HG02885 (cell line): ENCODE measurements at regions not wholly inside any gene's neighbourhood (a gene's known extent, or its start where the extent isn't known, plus 50 kb on each side); places are given as distances from the start of the nearest gene placed in this dataset.
A peak's percentile ranks its signal among the peaks of the same experiment; 100 is the strongest.

Source experiments
- ATAC-seq: cut with Tn5 transposase; IDR thresholded peaks from one replicate; pipeline ENCODE4 v1.9.1; 2021; ENCODE audit warnings: mild to moderate bottlenecking; ENCODE audit not compliant: unreplicated experiment, poor library complexity

DNA sequence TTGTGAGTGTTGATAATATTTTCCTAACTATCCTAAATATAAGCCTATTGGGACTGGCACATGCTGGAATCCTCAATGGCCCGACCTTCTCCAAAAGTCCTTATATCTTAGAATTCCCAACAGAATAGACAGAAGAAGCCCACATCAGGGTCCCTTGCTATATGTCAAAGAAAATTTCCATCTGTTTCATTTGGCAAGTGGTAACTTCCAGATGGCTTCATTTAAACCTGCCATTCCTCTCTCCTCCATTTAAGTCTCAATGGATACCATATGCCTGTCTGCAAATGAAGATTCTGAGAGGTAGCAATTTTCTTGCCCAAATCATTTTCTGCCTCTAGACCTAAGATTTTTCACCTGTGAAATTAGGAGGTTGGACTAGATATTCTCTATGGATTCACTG is 73.1 kb upstream of the KCNA4 start:
- ATAC-seq: no peak

DNA sequence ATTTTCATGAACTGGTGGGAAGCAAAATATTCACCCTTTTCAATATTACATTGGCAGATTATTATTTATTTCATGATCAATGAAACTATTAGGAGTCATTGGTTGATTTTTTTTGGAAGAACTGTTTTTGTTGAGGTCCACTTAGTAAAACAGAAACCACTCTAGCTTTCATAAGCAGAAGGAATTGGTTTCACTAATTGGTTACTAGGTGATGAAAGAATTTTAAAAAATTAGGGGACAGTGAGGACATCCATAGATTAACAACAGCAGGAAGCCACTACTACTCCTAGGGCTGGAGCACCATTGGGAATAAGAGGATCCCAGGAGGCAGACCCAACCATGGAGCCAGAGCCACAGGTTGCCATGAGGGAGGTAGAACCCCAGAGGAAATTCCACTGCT is 74.4 kb upstream of the KCNA4 start:
- ATAC-seq: no peak

DNA sequence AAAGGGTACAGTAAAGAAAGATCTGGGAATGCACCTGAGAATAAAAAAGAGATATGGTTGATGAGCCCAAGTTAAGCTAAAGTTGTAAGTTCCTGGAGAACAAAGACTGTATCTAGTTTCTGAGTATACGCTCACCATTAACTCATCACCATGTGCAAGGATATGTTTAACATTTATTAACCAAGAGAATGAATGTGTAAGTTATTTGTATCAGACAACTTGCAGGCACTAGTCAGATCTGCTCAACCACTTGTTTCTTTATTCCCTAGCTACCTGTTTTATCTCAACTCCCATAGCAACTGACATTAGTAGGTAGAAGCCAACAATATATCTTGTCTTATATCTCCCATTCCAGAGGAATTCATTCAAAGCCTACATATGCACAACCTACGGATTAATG is 74.9 kb upstream of the KCNA4 start:
- ATAC-seq: no peak

GRCh38 chr11:30092518-30092917 is 75.7 kb upstream of the KCNA4 start:
- ATAC-seq: no peak

DNA sequence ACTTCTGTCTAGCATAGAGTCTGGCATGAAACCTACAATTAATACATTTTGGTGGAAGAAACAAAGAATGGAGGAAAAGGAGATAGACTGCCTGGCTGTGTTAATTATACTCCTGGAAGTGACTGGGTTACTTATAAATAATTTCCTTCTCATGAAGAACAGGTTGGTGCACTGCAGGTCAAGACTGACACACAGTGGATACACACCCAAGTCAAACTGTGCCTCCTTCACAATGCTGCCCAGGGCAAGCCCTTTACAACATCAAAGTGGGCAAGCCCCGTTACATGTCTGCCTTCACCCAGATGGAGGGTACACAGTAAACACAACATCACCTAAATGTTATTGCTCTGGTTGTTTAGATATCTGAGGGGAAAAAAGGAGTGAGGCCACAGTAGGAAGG is 83.7 kb upstream of the KCNA4 start:
- ATAC-seq: no peak

DNA sequence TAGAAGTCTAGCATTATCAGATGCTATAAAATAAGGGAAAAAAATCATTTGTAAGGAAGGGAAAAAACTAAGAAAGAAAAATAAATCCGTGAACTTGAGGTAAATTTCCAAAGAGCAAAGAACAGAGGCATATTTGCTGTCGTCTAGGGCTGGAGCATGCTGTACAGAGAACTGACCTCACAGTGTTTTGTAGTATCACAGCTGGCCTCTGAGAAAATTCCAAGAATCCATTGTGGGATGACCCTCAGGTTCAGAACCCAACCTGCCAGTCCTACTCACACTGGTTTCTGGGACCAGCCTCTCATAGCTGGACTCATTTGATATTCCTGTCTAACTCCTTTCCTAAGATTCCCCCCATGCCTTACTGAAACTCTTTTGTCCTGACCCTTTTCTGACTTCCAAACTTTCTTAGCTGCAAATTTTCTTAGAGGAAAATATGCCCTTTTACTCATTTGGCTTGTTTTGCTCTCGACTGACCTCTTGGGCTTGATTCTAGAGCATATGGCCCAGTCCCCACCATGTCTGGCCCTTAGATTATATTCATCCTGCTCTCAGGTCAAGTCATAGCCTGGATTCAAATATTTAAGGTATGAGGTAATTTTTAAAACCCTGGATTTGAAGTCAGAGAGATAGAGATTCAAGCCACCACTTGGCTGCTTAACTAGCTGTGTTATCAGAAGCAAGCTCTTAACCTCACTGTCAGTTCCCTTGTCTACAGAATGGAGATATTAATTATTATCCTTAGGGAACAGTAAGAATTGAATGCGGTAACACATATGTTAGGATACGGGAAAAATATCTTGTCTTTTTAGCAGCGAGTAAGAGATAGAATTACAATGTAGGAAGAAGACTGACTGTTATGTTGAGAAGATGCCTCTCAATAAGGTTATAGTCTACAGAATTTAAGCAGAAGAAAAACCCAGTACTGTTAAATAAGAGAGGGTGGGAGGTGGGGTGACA is 89.7 kb upstream of the KCNA4 start:
- no peak for ATAC-seq

DNA sequence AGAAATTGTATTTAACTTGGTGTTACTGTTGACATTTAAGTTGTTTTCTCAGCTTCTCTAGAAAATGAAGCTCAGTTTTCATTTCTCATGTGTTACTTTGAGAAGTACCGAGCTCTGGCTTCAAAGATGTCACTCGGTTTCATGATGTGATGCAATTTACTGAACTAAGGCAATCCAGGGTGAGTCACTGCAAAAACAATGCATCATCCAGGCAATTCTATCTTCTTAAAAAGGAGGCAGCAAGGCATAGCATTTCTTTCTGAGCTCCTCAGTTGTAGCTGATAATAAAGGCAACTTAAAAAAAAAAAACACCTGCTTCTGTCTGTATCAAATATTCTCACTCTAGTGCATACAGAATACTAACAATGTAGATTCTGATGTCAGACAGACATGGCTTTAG is 91.1 kb upstream of the KCNA4 start:
- no peak for ATAC-seq

DNA sequence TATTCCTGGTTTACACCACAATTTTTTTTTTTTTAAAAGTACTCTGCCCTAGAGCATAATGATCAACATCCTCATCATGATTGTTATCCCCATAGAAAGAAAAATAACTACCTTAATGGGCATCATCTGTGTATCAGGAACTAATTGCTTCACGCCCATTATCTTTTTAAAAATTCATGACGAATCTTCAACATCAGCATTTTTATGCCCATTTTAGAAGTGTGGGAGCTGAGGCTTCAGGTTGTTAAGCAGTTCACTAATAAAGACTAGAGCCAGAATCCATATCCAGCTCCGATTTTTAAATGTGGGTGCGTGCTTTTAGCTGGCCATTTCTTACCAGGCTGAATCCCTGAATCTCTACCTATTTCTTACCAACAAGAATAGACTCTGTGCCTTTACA is 92.9 kb upstream of the KCNA4 start:
- no peak for ATAC-seq

DNA sequence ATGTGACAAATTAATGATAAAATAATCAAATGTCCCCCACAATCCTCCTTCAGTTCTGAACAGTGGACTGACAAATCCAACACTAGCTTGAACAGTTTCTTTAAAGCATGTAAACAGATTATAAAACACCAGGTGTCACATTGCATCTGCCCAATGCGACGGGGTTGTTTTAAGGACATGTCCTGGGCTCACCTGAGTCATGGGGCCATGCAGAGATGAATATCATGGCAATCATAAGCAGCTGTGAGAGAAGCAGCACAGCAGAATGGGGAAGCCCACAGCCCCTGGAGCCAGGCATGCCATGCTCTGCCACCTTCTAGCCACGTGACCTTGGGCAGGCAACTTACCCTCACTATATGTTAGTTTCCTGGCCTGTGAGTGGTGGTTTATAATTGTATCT is 93.9 kb upstream of the KCNA4 start:
- no peak for ATAC-seq

- no peak for ATAC-seq
These were observed 95.0 kb upstream of the KCNA4 start for GRCh38 chr11:30111786-30112185.

GRCh38 chr11:30113326-30113898 is 96.6 kb upstream of the KCNA4 start:
- ATAC-seq: no peak

DNA sequence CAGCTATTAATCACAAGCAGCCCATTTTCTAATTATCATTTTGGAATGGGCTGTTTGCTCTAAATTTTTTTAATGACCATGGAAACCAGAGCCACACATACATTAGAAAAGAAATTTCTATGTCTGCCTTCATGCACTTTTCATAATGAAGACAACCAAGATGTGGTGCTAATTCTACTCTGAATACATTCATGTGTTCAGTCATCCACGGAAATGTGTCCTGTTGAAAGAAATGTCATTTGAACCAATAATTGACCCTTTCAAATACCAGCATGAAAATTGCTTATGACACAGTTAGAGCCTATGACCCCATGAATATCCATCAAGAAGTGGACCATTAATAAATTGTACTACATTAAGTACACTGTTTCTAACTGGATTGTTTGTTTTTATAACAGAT is 99.7 kb upstream of the KCNA4 start:
- ATAC-seq: no peak

GRCh38 chr11:30120045-30120589 is 103.3 kb upstream of the KCNA4 start:
- no peak for ATAC-seq

GRCh38 chr11:30125456-30125855 is 105.4 kb upstream of the FSHB start:
- ATAC-seq: no peak

GRCh38 chr11:30128269-30128932 is 102.4 kb upstream of the FSHB start:
- peak; percentile 58 for ATAC-seq

- ATAC-seq: peak; percentile 85
These were observed 99.3 kb upstream of the FSHB start for GRCh38 chr11:30131535-30131934.

DNA sequence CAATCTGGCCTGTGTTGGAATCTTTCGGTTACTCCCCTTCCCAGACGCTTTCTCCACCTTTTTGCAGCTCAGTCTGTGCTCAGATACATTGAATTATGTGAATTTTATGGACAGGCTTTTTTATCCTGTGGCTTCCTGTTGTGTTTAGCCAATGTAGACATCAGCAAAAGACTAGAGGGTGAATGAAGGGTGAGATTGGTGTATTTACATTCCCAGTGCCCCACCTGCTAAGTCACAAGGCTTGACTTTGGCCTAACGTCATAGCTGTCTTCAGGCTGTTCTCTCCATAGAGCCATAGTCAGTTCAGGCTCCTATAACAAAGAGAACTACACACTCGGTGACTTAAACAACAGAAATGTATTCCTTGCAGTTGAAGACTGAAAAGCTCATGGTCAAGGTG is 97.5 kb upstream of the FSHB start:
- no peak for ATAC-seq

GRCh38 chr11:30143098-30143705 is 87.6 kb upstream of the FSHB start:
- ATAC-seq: peak; percentile 76

DNA sequence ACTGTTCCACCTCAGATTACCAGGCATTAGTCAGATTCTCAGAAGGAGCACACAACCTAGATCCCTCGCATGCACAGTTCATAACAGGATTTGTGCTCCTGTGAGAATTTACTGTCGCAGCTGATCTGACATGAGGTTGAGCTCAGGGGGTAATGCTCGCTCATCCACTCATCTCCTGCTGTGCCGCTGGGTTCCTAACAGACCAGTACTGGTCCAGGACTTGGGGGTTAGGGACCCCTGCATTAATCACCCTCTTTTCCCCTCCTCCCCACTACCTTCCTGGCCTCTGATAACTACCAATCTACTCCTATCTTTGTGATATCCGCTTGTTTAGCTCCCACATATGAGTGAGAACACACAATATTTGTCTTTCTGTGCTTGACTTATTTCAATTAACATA is 83.5 kb upstream of the FSHB start:
- no peak for ATAC-seq

- no peak for ATAC-seq
These were observed 80.8 kb upstream of the FSHB start for GRCh38 chr11:30149998-30150397.

- no peak for ATAC-seq
These were observed 80.4 kb upstream of the FSHB start for GRCh38 chr11:30150425-30150824.
